Mucosa of rectum (tissue), 2 donors: ENCODE measurements at regions not wholly inside any gene's neighbourhood (a gene's known extent, or its start where the extent isn't known, plus 50 kb on each side); places are given as distances from the start of the nearest gene placed in this dataset.

ENCODE experiments used
- H3K27ac ChIP-seq, 2 donors: one replicate each; pipeline ENCODE4 v1.7.0; 2013; ENCODE audit warnings: inconsistent platforms in 2 of 2, low read depth in 2 of 2, low read length in 2 of 2
- H3K27me3 ChIP-seq, 2 donors: one replicate each; pipeline ENCODE4 v1.7.0; 2013; ENCODE audit warnings: low read length in 2 of 2; ENCODE audit not compliant: control insufficient read depth in 2 of 2, insufficient read depth in 2 of 2
- H3K36me3 ChIP-seq, 2 donors: one replicate each; pipeline ENCODE4 v1.7.0; 2013; ENCODE audit warnings: low read length in 2 of 2; ENCODE audit not compliant: control insufficient read depth in 2 of 2, insufficient read depth in 2 of 2
- H3K4me1 ChIP-seq, 2 donors: one replicate each; pipeline ENCODE4 v1.7.0; 2013; ENCODE audit warnings: low read length in 2 of 2, mild to moderate bottlenecking in 1 of 2; ENCODE audit not compliant: control insufficient read depth in 2 of 2, insufficient read depth in 2 of 2
- H3K4me3 ChIP-seq, 2 donors: one replicate each; pipeline ENCODE4 v1.7.0; 2013; ENCODE audit warnings: low read length in 2 of 2
- H3K9ac ChIP-seq, 2 donors: one replicate each; pipeline ENCODE4 v1.7.0; 2013; ENCODE audit warnings: low read length in 2 of 2, low read depth in 1 of 2, mild to moderate bottlenecking in 1 of 2
- H3K9me3 ChIP-seq, 2 donors: one replicate each; pipeline ENCODE4 v1.7.0; 2013; ENCODE audit warnings: low read length in 2 of 2; ENCODE audit not compliant: control insufficient read depth in 2 of 2
- donor health status: healthy.
- donor health status: Normal muscosa, but diverticular disease.

- Histone ChIP-seq H3K36me3 (no peaks in the 10 kb centered on the region), H3K9me3 (no peaks in the 10 kb centered on the region), H3K27me3 (no peaks in the 10 kb centered on the region), H3K4me1 (no peaks in the 10 kb centered on the region), H3K9ac (no peak overlapping the region), H3K4me3 (no peak overlapping the region), H3K27ac (no peak overlapping the region)
These were observed 52.6 kb upstream of the JUN start for GRCh38 chr1:58836408-58836807.

DNA sequence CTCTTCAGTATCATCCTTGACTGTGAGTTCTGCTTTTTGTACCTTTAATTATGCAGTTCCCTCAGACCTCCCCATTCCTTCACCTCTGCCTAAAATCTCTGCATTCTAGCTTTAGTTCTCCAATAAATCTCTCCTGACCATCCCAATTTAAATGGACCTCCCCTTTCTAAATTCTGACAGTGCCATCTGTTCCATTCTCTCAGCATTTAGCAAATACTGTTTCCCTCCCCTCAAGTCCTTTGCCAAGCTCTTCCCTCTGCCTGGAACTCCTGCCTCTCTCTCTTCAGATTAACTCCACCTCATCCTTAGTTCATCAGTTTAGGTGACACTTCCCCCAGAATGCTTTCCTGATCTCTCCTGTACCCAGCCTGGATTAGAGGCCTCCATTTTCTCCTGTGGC lies 54.0 kb upstream of the JUN start:
- H3K4me1 ChIP-seq, result no peaks in the 10 kb centered on the region

DNA sequence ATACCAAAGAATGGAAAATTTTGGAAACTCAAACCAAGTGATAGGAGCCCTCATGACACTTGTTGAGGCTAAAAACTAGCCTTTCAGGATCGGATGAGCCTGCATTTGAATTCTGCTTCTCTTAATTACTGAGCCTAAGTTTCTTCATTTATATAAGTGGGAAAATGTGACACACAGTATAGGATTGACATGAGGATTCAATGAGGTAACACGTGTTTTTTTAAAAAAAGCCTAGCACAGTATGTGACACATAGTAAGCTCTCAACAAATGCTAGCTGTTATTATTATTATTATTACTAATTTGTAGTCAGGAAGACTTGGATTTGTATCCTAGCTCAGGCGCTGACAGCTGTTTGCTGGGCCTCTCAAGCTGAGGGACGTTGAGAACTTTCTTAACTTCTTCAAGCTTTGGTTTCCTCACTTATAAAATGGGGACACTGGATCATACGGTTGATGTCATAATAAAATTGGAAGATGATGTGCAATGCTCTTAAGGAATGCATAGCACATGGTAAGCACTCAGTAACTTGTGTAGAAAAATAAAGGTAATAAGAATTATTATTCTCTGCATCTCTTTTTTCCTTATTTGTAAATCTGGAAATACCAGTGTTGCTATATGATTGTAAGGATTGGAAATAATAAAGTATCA lies 55.4 kb upstream of the JUN start:
- no peaks in the 10 kb centered on the region for H3K9me3 ChIP-seq
- no peak overlapping the region for H3K4me3 ChIP-seq
- H3K36me3 ChIP-seq, result no peaks in the 10 kb centered on the region
- H3K27ac ChIP-seq, result no peak overlapping the region
- no peak overlapping the region for H3K9ac ChIP-seq
- H3K27me3 ChIP-seq, result no peaks in the 10 kb centered on the region
- H3K4me1 ChIP-seq, result no peaks in the 10 kb centered on the region

More for the DNA sequence above, 54.0 kb upstream of the JUN start:
- Histone ChIP-seq H3K4me3 (no peak overlapping the region), H3K36me3 (no peaks in the 10 kb centered on the region), H3K27ac (no peak overlapping the region), H3K9ac (no peak overlapping the region), H3K9me3 (no peaks in the 10 kb centered on the region), H3K27me3 (no peaks in the 10 kb centered on the region)

GRCh38 chr1:58839846-58840835 lies 56.3 kb upstream of the JUN start:
- Histone ChIP-seq H3K4me1 (no peaks in the 10 kb centered on the region), H3K9ac (no peak overlapping the region), H3K4me3 (no peak overlapping the region), H3K27me3 (no peaks in the 10 kb centered on the region), H3K36me3 (no peaks in the 10 kb centered on the region), H3K27ac (no peak overlapping the region), H3K9me3 (no peaks in the 10 kb centered on the region)

DNA sequence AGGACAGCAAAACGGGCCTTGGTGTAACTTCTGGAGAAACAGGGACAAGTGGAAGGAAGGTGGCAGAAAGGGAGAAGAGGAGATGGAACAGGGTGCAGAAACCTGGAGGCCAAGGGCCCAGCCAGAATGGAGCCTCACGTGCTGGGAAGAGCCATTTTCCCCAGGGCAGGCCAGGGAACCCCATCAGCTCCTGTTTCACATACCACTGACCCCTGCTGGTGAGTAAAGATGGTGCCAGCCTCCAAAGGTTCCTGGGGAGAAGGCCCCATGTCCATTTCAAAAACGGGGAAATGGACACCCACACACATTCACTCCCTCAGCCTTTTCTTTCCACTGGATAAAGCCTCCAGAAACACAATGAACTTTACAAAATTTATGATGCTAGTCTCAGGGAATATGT lies 57.6 kb upstream of the JUN start:
- no peaks in the 10 kb centered on the region for H3K36me3 ChIP-seq
- H3K9me3 ChIP-seq, result no peaks in the 10 kb centered on the region
- no peaks in the 10 kb centered on the region for H3K27me3 ChIP-seq
- no peak overlapping the region for H3K4me3 ChIP-seq
- no peaks in the 10 kb centered on the region for H3K4me1 ChIP-seq
- H3K9ac ChIP-seq, result no peak overlapping the region
- no peak overlapping the region for H3K27ac ChIP-seq

- Histone ChIP-seq H3K9ac (no peak overlapping the region), H3K27ac (no peak overlapping the region), H3K4me3 (no peak overlapping the region), H3K27me3 (no peaks in the 10 kb centered on the region), H3K36me3 (no peaks in the 10 kb centered on the region), H3K4me1 (no peaks in the 10 kb centered on the region), H3K9me3 (no peaks in the 10 kb centered on the region)
These were observed 59.1 kb upstream of the JUN start for GRCh38 chr1:58842941-58843340.

GRCh38 chr1:58844176-58844575 lies 60.3 kb upstream of the JUN start:
- no peaks in the 10 kb centered on the region for H3K27me3 ChIP-seq
- no peaks in the 10 kb centered on the region for H3K9me3 ChIP-seq
- H3K9ac ChIP-seq, result no peak overlapping the region
- no peak overlapping the region for H3K27ac ChIP-seq
- no peak overlapping the region for H3K4me3 ChIP-seq
- H3K4me1 ChIP-seq, result peaks cover 0 to 4% of the 10 kb centered on the region in 2 donors
- H3K36me3 ChIP-seq, result no peaks in the 10 kb centered on the region

- Histone ChIP-seq H3K36me3 (no peaks in the 10 kb centered on the region), H3K9ac (no peak overlapping the region), H3K4me3 (no peak overlapping the region), H3K9me3 (no peaks in the 10 kb centered on the region), H3K27me3 (no peaks in the 10 kb centered on the region), H3K27ac (no peak overlapping the region), H3K4me1 (peaks cover 0 to 4% of the 10 kb centered on the region in 2 donors)
These were observed 62.1 kb upstream of the JUN start for GRCh38 chr1:58845942-58846341.

DNA sequence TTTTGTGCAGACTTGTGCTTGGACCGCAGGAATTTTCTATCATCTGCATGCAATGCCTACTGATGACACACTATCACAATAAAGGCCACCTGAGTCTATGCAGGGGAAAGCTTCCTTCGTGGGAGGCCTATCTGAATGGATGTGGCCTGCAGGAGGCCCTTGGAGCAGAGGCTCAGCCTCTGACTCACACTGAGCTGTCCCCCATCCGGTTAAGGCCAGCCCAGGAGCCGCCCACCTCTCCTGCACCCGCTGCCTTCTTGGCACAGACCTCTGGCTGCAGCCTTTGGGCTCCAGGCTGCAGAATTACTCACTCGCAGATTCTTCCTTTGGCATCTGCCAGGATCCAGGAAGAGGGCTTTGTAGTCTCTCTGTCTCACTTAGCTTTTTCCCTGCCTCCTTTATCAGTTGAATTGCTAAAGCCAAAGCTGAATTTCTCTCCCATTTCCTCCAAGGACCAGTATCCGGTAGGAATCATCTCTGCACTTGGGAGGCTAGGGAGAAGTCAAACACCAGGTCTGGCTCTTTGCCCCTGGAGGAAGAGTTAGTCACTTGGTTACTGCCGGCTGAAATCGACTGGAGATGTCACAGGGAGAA lies 65.1 kb upstream of the JUN start:
- Histone ChIP-seq H3K4me1 (peaks cover 0 to 4% of the 10 kb centered on the region in 2 donors), H3K36me3 (no peaks in the 10 kb centered on the region), H3K27me3 (no peaks in the 10 kb centered on the region), H3K9ac (no peak overlapping the region), H3K4me3 (no peak overlapping the region), H3K9me3 (no peaks in the 10 kb centered on the region), H3K27ac (no peak overlapping the region)

DNA sequence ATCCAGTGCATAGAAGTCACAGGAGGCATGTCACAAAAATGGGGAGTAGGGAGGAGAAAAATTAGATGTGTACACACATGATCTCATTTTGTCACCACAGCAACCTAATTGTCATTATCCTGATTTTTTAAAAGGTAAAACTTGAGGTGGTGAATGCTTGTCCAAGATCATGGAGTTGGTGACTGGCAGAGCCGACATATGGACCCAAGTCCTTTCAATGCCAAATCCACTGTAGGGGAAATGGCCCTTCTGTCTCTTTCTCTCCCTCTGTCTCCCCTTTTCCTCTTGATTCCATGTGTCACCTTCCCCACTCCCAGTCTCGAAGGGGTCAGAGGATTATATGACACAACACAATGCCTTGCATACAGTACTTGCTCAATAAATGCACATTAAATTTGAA lies 65.7 kb upstream of the JUN start:
- Histone ChIP-seq H3K27me3 (no peaks in the 10 kb centered on the region), H3K36me3 (no peaks in the 10 kb centered on the region), H3K27ac (no peak overlapping the region), H3K9ac (no peak overlapping the region), H3K4me1 (peaks cover 0 to 4% of the 10 kb centered on the region in 2 donors), H3K4me3 (no peak overlapping the region), H3K9me3 (no peaks in the 10 kb centered on the region)
